ENCODE measurements at regions not wholly inside any gene's neighbourhood (a gene's known extent, or its start where the extent isn't known, plus 50 kb on each side); places are given as distances from the start of the nearest gene placed in this dataset.

GRCh38 chr1:83520797-83521196, 478.1 kb downstream of the TTLL7 start:
- TF ChIP-seq CTCF (IDR thresholded peaks at IDR 0.05) (no peak), POLR2A (IDR thresholded peaks at IDR 0.05) (no peak)

Data from right lobe of liver (tissue), 4 donors.